ENCODE measurements at regions not wholly inside any gene's neighbourhood (a gene's known extent, or its start where the extent isn't known, plus 50 kb on each side); places are given as distances from the start of the nearest gene placed in this dataset.

- Histone ChIP-seq H2BK12ac (ENCODE audit: low read depth, low read length) (no peak overlapping the region), H2BK20ac (ENCODE audit: low read length) (no peak overlapping the region), H3K4ac (replicated peaks; ENCODE audit: insufficient read length, low read depth, low read length) (no peak overlapping the region), H3K4me2 (ENCODE audit: insufficient read depth in 1 of 2, low read depth in 2 of 2, low read length in 2 of 2) (no peak overlapping the region), H3K4me1 (replicated peaks in 1 of 4; ENCODE audit: control insufficient read depth in 3 of 4, insufficient read depth in 4 of 4, low read length in 3 of 4) (peaks cover 0 to 3% (median 0%) of the 10 kb centered on the region in 4 experiments; a peak in 1 of 7 replicates), H3K56ac (replicated peaks; ENCODE audit: insufficient read length, low read depth, low read length) (no peak overlapping the region), H2AK5ac (ENCODE audit: low read depth, low read length) (no peak overlapping the region), H3K27me3 (replicated peaks in 1 of 4; ENCODE audit: control insufficient read depth in 3 of 4, extremely low read depth in 1 of 4, insufficient read depth in 3 of 4, low read length in 3 of 4) (no peaks in the 10 kb centered on the region), H3K79me2 (ENCODE audit: control insufficient read depth in 1 of 2, insufficient read depth in 2 of 2, low read length in 2 of 2) (no peaks in the 10 kb centered on the region), H3K23me2 (ENCODE audit: low read depth, low read length) (no peaks in the 10 kb centered on the region), H4K8ac (ENCODE audit: extremely low read depth, insufficient read depth, low read length) (no peak overlapping the region), H3K36me3 (ENCODE audit: control insufficient read depth in 2 of 4, insufficient read depth in 4 of 4, low read length in 3 of 4) (no peaks in the 10 kb centered on the region), H2BK120ac (replicated peaks; ENCODE audit: low read depth, low read length) (no peak overlapping the region), H3K9me3 (ENCODE audit: insufficient read depth in 2 of 2, low read depth in 1 of 2, low read length in 1 of 2) (no peaks in the 10 kb centered on the region), H2BK15ac (ENCODE audit: low read length) (no peak overlapping the region), H2BK5ac (ENCODE audit: low read depth, low read length) (no peak overlapping the region), H3K79me1 (ENCODE audit: low read depth, low read length) (no peaks in the 10 kb centered on the region), H3K23ac (ENCODE audit: insufficient read length) (no peak overlapping the region), H3K4me3 (ENCODE audit: extremely low read depth in 1 of 4, insufficient read depth in 2 of 4, low read depth in 3 of 4, low read length in 4 of 4) (no peak overlapping the region), H4K5ac (ENCODE audit: insufficient read length, low read depth, low read length) (no peak overlapping the region), H3K18ac (ENCODE audit: extremely low read depth, low read length) (no peak overlapping the region), H3K27ac (ENCODE audit: low read depth, low read length) (no peak overlapping the region), H3K14ac (ENCODE audit: insufficient read length) (no peak overlapping the region), H4K91ac (replicated peaks; ENCODE audit: insufficient read length, low read length) (no peak overlapping the region), H4K20me1 (replicated peaks in 1 of 2; ENCODE audit: control insufficient read depth in 1 of 2, insufficient read depth in 2 of 2, low read length in 2 of 2) (no peaks in the 10 kb centered on the region), H3K9ac (replicated peaks in 1 of 4; ENCODE audit: extremely low read depth in 1 of 4, low read depth in 3 of 4, low read length in 3 of 4) (no peak overlapping the region), H2AFZ (ENCODE audit: low read length) (no peak overlapping the region)
- POLR2A ChIA-PET (ENCODE audit: partially characterized antibody) = no interaction called here
- FAIRE-seq (no peak), DNase-seq (ENCODE audit: low read depth in 1 of 2, low spot score in 2 of 2) (no peak)
- 91% methylated on average over 6 of the region's 7 CpGs; no CpG with 5 or more reads in 1 of the 2 experiments for WGBS, 2 experiments (ENCODE audit: extremely low coverage in 1 of 2, insufficient coverage in 1 of 2, insufficient read length in 1 of 2, insufficient replicate concordance in 2 of 2, low coverage in 1 of 2, low lambda C conversion rate in 2 of 2, missing lambda C conversion rate in 1 of 2)
- TF ChIP-seq EGR1 (IDR thresholded peaks at IDR 0.05; ENCODE audit: borderline replicate concordance, low read depth, low read length) = no peak
- CTCF ChIA-PET (ENCODE audit: partially characterized antibody) = no interaction called here
Measured at GRCh38 chr10:88083597-88083989, 220.2 kb downstream of the PTEN start.

All from H1 (cell line).